Heart right ventricle (tissue), 16 donors: ENCODE measurements at regions not wholly inside any gene's neighbourhood (a gene's known extent, or its start where the extent isn't known, plus 50 kb on each side); places are given as distances from the start of the nearest gene placed in this dataset.

ENCODE experiments used
- ATAC-seq, 8 donors: fragments of 200-7000 bp; cut with Tn5 transposase; one replicate each; pipeline ENCODE4 v1.9.1; 2020; ENCODE audit warnings: mild to moderate bottlenecking in 8 of 8, moderate library complexity in 8 of 8, moderate number of reproducible peaks in 1 of 8
- DNase-seq, 2 donors: peaks; one replicate each; pipeline ENCODE4 v3.0.0-alpha.2; 2020
- H3K27ac ChIP-seq, 10 donors: fragments of 200-600 bp; sonication (generic) in 2 of 10; one replicate each; pipeline versions ENCODE4 v1.5.0 to v1.8.0; 2020 to 2022; ENCODE audit warnings: mild to moderate bottlenecking in 3 of 10
- H3K27me3 ChIP-seq, 7 donors: fragments of 200-600 bp; one replicate each; pipeline ENCODE4 v1.8.0; 2021 to 2022; ENCODE audit warnings: mild to moderate bottlenecking in 2 of 7
- H3K36me3 ChIP-seq, 9 donors: fragments of 200-600 bp; sonication (generic) in 1 of 9; one replicate each; pipeline versions ENCODE4 v1.5.0 to v1.8.0; 2020 to 2022; ENCODE audit warnings: mild to moderate bottlenecking in 2 of 9
- H3K4me1 ChIP-seq, 9 donors: fragments of 200-600 bp; sonication (generic) in 1 of 9; one replicate each; pipeline versions ENCODE4 v1.5.0 to v1.8.0; 2020 to 2022; ENCODE audit warnings: mild to moderate bottlenecking in 4 of 9
- H3K4me3 ChIP-seq, 10 donors: fragments of 200-600 bp; sonication (generic) in 2 of 10; one replicate each; pipeline versions ENCODE4 v1.5.0 to v1.8.0; 2020 to 2022; ENCODE audit warnings: mild to moderate bottlenecking in 7 of 10, moderate library complexity in 2 of 10
- H3K9me3 ChIP-seq, 11 donors: fragments of 200-600 bp in 10 of 11; sonication (generic) in 2 of 11; one replicate each; pipeline versions ENCODE4 v1.5.0 to v1.8.0; 2013 to 2022; ENCODE audit warnings: mild to moderate bottlenecking in 2 of 11, control low read depth in 1 of 11, moderate library complexity in 1 of 11
- CTCF ChIP-seq, 9 donors: fragments of 200-600 bp; sonication (generic) in 2 of 9; IDR thresholded peaks; one replicate each; pipeline versions ENCODE4 v1.5.0 to v1.8.0; 2021 to 2022; ENCODE audit warnings: antibody characterized with exemption in 9 of 9, mild to moderate bottlenecking in 5 of 9, moderate library complexity in 1 of 9
- WGBS, 2 donors: extraction: QIAGEN DNeasy Blood & Tissue Kit; methylation state at CpG; one replicate each; pipeline ENCODE4 v1.1.7; 2013; ENCODE audit warnings: inconsistent platforms in 1 of 2; 5-methylcytosine and 5-hydroxymethylcytosine counted together
- intact Hi-C, 10 donors: fragments of 100-400 bp; cut with DNase I; formaldehyde crosslinking; loops; one replicate each; pipeline versions ENCODE4 v1.11.1 to v1.14.2; 2022
- donor health status: Arrhythmogenic right ventricular cardiomyopathy.
- donor health status: ischemic (EF 13 %, LVEDD 7.1; RV severe dilation, severe dysfunction).
- donor health status: healthy with polysubstance abuse.
- donor health status: DM: no; HTN: yes; CAD: no.
- donor health status: DM: no; HTN: no; CAD: no.
- donor health status: ischemic (EF 25% LVEDD 6.9; RV normal size, moderate dysfunction).
- donor health status: ischemic (EF 25% LVEDD 5.7; RV mildly dilated, moderate dysfunction).
- donor health status: healthy.
- donor health status: DM: yes; HTN: yes; CAD: no.
- donor health status: Ischemic cardiomyopathy.
- donor health status: ischemic (EF 35%, LVEDD 5.7; RV mildly dilated, moderate dysfunction).
- donor health status: nonischemic (EF 11% LVEDD 7.7; RV severe dilation, severe dysfunction).
- donor health status: DM: yes; HTN: yes; CAD: no.
- donor health status: PGD.
- donor health status: ischemic (EF 29% LVEDD 5.4; RV normal size, mild dysfunction).
- donor health status: nonischemic (EF 23%, LVEDD 6.1; RV moderate dilation, normal function).

- WGBS, 2 donors = 92 to 97% methylated on average over 6 of the region's 6 CpGs
- no peak for DNase-seq
- intact Hi-C loops = no loop called here
- ATAC-seq = no peak
- H3K4me3 ChIP-seq = no peak overlapping the region
- TF ChIP-seq CTCF (IDR thresholded peaks at IDR 0.05) = no peak
- no peaks in the 10 kb centered on the region for H3K36me3 ChIP-seq
- no peaks in the 10 kb centered on the region for H3K4me1 ChIP-seq
- H3K27ac ChIP-seq = no peak overlapping the region
- H3K27me3 ChIP-seq = no peaks in the 10 kb centered on the region
- H3K9me3 ChIP-seq = peaks cover 0 to 8% (median 0%) of the 10 kb centered on the region in 11 donors
These were observed 93.4 kb upstream of the KLF12 start for GRCh38 chr13:74227476-74228158.

- no peak for ATAC-seq
- Histone ChIP-seq H3K27me3 (no peaks in the 10 kb centered on the region), H3K27ac (no peak overlapping the region), H3K9me3 (peaks cover 0 to 8% (median 0%) of the 10 kb centered on the region in 11 donors), H3K4me3 (no peak overlapping the region), H3K36me3 (no peaks in the 10 kb centered on the region), H3K4me1 (no peaks in the 10 kb centered on the region)
- WGBS, 2 donors = 91% methylated on average over 4 of the region's 4 CpGs
- TF ChIP-seq CTCF (IDR thresholded peaks at IDR 0.05) = no peak
- no peak for DNase-seq
- intact Hi-C loops = no loop called here
These were observed 92.7 kb upstream of the KLF12 start for GRCh38 chr13:74226791-74227475.

GRCh38 chr13:74221752-74222151 lies 87.5 kb upstream of the KLF12 start:
- H3K4me1 ChIP-seq = no peaks in the 10 kb centered on the region
- H3K9me3 ChIP-seq = no peaks in the 10 kb centered on the region
- 64 to 69% methylated on average over 2 of the region's 2 CpGs for whole genome bisulfite sequencing, 2 donors
- TF ChIP-seq CTCF (IDR thresholded peaks at IDR 0.05) = no peak
- no peak overlapping the region for H3K27ac ChIP-seq
- DNase-seq (no peak), ATAC-seq (no peak)
- no peaks in the 10 kb centered on the region for H3K36me3 ChIP-seq
- no peaks in the 10 kb centered on the region for H3K27me3 ChIP-seq
- intact Hi-C loops = no loop called here
- H3K4me3 ChIP-seq = no peak overlapping the region

- H3K27ac ChIP-seq = no peak overlapping the region
- H3K4me1 ChIP-seq = no peaks in the 10 kb centered on the region
- no peaks in the 10 kb centered on the region for H3K9me3 ChIP-seq
- no peak for TF ChIP-seq CTCF (IDR thresholded peaks at IDR 0.05)
- H3K27me3 ChIP-seq = no peaks in the 10 kb centered on the region
- intact Hi-C loops = no loop called here
- H3K4me3 ChIP-seq = no peak overlapping the region
- DNase-seq = no peak
- ATAC-seq = no peak
- WGBS, 2 donors = 71 to 77% methylated on average over 2 of the region's 2 CpGs
- no peaks in the 10 kb centered on the region for H3K36me3 ChIP-seq
These were observed 85.4 kb upstream of the KLF12 start for GRCh38 chr13:74219566-74219965.
